Adrenal gland (tissue), 9 donors: ENCODE measurements at regions not wholly inside any gene's neighbourhood (a gene's known extent, or its start where the extent isn't known, plus 50 kb on each side); places are given as distances from the start of the nearest gene placed in this dataset.

Source experiments
- DNase-seq, 7 donors: peaks; one replicate each; pipeline ENCODE4 v3.0.0-alpha.2; 2019 to 2020
- H3K27ac ChIP-seq, 5 donors: fragments of 200-600 bp; sonication (generic) in 4 of 5; 1 replicate in 3 of 5; 2 replicates in 2 of 5; pipeline versions ENCODE4 v1.5.1 to v1.8.0; 2016 to 2020; ENCODE audit warnings: mild to moderate bottlenecking in 1 of 5
- H3K27me3 ChIP-seq: fragments of 200-600 bp; 2 replicates; pipeline ENCODE4 v1.8.0; 2021
- H3K36me3 ChIP-seq, 2 donors: fragments of 200-600 bp; replicated peaks in 1 of 2; 1 replicate in 1 of 2; 2 replicates in 1 of 2; pipeline versions ENCODE4 v1.5.1 to v1.8.0; 2018 to 2022
- H3K4me1 ChIP-seq, 2 donors: fragments of 200-600 bp; replicated peaks in 1 of 2; 1 replicate in 1 of 2; 2 replicates in 1 of 2; pipeline versions ENCODE4 v1.5.1 to v1.8.0; 2018 to 2021
- H3K4me3 ChIP-seq, 4 donors: fragments of 200-600 bp; sonication (generic) in 3 of 4; one replicate each; pipeline ENCODE4 v1.5.1; 2016 to 2018
- H3K9me3 ChIP-seq, 3 donors: fragments of 200-600 bp; sonication (generic) in 1 of 3; replicated peaks in 1 of 3; 1 replicate in 2 of 3; 2 replicates in 1 of 3; pipeline versions ENCODE4 v1.5.1 to v1.8.0; 2016 to 2021
- POLR2A ChIP-seq, 2 donors: fragments of 450-650 bp; IDR thresholded peaks; one replicate each; pipeline ENCODE4 v1.6.1; 2017; ENCODE audit warnings: antibody characterized with exemption in 2 of 2, mild to moderate bottlenecking in 2 of 2, moderate library complexity in 1 of 2
- WGBS, 4 donors: extraction: QIAGEN DNeasy Blood & Tissue Kit in 2 of 4; methylation state at CpG; one replicate each; pipeline versions ENCODE4 v1.1.5 to v1.1.7; 2013 to 2017; 5-methylcytosine and 5-hydroxymethylcytosine counted together
- intact Hi-C, 2 donors: fragments of 100-400 bp; cut with DNase I; formaldehyde crosslinking; loops; one replicate each; pipeline versions ENCODE4 v1.14.1 to v1.15.0; 2022 to 2023
- TF ChIP-seq, protein P1 (sequence below), 6 experiments: fragments of 450-650 bp in 4 of 6; fragments of 200-600 bp in 2 of 6; sonication (generic) in 1 of 6; IDR thresholded peaks; 1 replicate in 5 of 6; 2 replicates in 1 of 6; pipeline versions ENCODE4 v1.5.1 to v1.8.0; 2016 to 2021; ENCODE audit warnings: antibody characterized with exemption in 6 of 6, mild to moderate bottlenecking in 2 of 6, moderate library complexity in 1 of 6
- donor health status: healthy with polysubstance abuse.
- donor health status: Bipolar disorder and iron deficiency.
- donor health status: DM: yes; HTN: yes; CAD: no.
- donor health status: DM: no; HTN: no; CAD: no.
- donor health status: DM: no; HTN: no; CAD: no.

DNA sequence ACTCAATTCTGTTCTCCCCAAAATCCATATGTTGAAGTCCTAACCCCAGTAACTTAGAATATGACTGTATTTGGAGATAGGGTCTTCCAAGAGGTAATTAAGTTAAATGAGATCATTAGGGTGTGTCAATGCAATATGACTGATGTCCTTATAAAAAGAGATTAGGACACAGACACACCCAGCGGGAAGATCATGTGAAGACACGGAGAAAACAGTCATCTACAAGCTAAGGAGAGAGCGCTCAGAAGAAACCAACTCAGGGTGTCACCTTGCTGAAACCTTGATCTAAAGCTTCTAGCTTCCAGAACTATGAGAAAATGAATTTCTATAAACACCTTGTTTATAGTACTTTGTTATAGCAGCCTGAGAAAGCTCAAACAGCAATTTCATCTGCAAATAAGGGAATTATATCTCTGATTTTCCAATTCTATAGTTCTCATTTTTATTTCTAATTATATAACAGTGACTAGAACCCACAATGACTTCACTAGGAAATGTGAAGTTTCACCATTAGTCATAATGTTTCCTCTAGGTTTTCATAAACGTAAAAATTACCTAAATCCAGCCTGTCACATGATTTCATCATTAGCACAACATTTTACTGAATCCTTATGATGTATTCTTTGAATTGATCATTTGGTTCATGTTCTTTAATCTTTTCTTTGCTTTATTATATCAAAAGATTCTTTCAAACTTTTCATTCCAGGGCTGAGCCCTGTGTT, 459.1 kb upstream of the MDFIC2 start:
- DNase-seq, result no peak
- TF ChIP-seq, protein P1, sequence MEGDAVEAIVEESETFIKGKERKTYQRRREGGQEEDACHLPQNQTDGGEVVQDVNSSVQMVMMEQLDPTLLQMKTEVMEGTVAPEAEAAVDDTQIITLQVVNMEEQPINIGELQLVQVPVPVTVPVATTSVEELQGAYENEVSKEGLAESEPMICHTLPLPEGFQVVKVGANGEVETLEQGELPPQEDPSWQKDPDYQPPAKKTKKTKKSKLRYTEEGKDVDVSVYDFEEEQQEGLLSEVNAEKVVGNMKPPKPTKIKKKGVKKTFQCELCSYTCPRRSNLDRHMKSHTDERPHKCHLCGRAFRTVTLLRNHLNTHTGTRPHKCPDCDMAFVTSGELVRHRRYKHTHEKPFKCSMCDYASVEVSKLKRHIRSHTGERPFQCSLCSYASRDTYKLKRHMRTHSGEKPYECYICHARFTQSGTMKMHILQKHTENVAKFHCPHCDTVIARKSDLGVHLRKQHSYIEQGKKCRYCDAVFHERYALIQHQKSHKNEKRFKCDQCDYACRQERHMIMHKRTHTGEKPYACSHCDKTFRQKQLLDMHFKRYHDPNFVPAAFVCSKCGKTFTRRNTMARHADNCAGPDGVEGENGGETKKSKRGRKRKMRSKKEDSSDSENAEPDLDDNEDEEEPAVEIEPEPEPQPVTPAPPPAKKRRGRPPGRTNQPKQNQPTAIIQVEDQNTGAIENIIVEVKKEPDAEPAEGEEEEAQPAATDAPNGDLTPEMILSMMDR (IDR thresholded peaks at IDR 0.05), result no peak
- TF ChIP-seq POLR2A (IDR thresholded peaks at IDR 0.05), result no peak
- 72 to 80% (median 76%) methylated on average over 4 of the region's 4 CpGs for WGBS, 4 donors
- no peaks in the 10 kb centered on the region for H3K9me3 ChIP-seq
- no peaks in the 10 kb centered on the region for H3K36me3 ChIP-seq
- no peak overlapping the region for H3K4me3 ChIP-seq
- intact Hi-C loops, result no loop called here
- no peaks in the 10 kb centered on the region for H3K27me3 ChIP-seq
- no peak overlapping the region for H3K27ac ChIP-seq
- no peaks in the 10 kb centered on the region for H3K4me1 ChIP-seq

DNA sequence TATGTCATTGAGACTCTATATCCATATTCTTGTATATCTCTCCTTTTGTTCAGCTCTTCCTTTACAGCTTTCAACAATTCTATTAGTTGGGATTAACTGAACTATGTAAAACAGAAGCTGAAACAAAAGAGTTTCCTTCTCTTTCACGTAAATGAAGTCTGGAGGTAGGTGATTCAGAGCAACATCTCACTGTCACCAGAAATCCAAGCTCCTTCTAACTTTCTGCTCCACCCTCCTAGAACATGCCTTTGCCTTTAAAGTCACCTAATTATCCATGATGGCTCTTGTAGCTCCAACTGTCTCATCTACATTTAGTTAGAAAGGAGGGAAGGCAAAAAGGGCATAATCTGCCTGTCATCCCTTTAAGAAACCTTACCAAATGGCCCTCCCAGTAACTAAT, 458.2 kb upstream of the MDFIC2 start:
- no peaks in the 10 kb centered on the region for H3K27me3 ChIP-seq
- no peaks in the 10 kb centered on the region for H3K36me3 ChIP-seq
- no peak for DNase-seq
- no peaks in the 10 kb centered on the region for H3K4me1 ChIP-seq
- 71 to 93% (median 82%) methylated on average over 1 of the region's 1 CpG for WGBS, 4 donors
- intact Hi-C loops, result no loop called here
- no peaks in the 10 kb centered on the region for H3K9me3 ChIP-seq
- H3K4me3 ChIP-seq, result no peak overlapping the region
- H3K27ac ChIP-seq, result no peak overlapping the region
- TF ChIP-seq, protein P1 (IDR thresholded peaks at IDR 0.05), result no peak
- no peak for TF ChIP-seq POLR2A (IDR thresholded peaks at IDR 0.05)

- intact Hi-C loops, result no loop called here
Measured at GRCh38 chr3:70766301-70766700, 453.9 kb upstream of the MDFIC2 start.

DNA sequence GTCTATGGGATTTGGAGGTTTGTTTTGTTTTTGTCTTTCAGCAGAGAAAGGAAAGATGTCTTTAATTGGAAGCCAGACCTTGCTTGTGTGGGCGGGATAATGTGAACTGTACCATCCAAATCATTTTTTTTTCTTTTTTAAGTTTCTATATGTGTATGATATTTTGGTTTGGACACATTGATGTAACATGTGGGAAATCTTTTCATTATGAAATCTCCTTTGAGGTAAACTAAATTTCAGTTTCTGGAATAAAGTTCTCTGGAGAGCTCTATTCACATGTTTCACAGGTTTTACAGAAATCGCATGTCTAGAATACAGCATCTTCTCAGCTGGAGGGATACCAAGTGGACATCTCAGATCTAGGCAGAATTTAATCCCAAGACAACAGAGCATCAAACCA, 451.5 kb upstream of the MDFIC2 start:
- no peak for DNase-seq
- no peak for TF ChIP-seq POLR2A (IDR thresholded peaks at IDR 0.05)
- WGBS, 4 donors, result 78 to 93% (median 84%) methylated on average over 2 of the region's 2 CpGs
- H3K27me3 ChIP-seq, result no peaks in the 10 kb centered on the region
- H3K4me3 ChIP-seq, result no peak overlapping the region
- no peaks in the 10 kb centered on the region for H3K4me1 ChIP-seq
- H3K27ac ChIP-seq, result no peak overlapping the region
- H3K36me3 ChIP-seq, result no peaks in the 10 kb centered on the region
- intact Hi-C loops, result no loop called here
- no peaks in the 10 kb centered on the region for H3K9me3 ChIP-seq

More at GRCh38 chr3:70766301-70766700, 453.9 kb upstream of the MDFIC2 start:
- Histone ChIP-seq H3K27me3 (no peaks in the 10 kb centered on the region), H3K9me3 (no peaks in the 10 kb centered on the region), H3K4me3 (no peak overlapping the region), H3K27ac (no peak overlapping the region), H3K36me3 (no peaks in the 10 kb centered on the region), H3K4me1 (no peaks in the 10 kb centered on the region)
- 83 to 93% (median 88%) methylated on average over 2 of the region's 2 CpGs for WGBS, 4 donors
- DNase-seq, result no peak
- TF ChIP-seq POLR2A (IDR thresholded peaks at IDR 0.05), result no peak
- TF ChIP-seq, protein P1 (IDR thresholded peaks at IDR 0.05), result no peak

GRCh38 chr3:70757658-70758057, 445.2 kb upstream of the MDFIC2 start:
- H3K4me3 ChIP-seq, result no peak overlapping the region
- no peak for DNase-seq
- 85 to 92% (median 90%) methylated on average over 2 of the region's 2 CpGs for WGBS, 4 donors
- H3K27ac ChIP-seq, result no peak overlapping the region
- TF ChIP-seq, protein P1 (IDR thresholded peaks at IDR 0.05), result no peak
- TF ChIP-seq POLR2A (IDR thresholded peaks at IDR 0.05), result no peak
- intact Hi-C loops, result no loop called here
- H3K9me3 ChIP-seq, result no peaks in the 10 kb centered on the region
- H3K36me3 ChIP-seq, result no peaks in the 10 kb centered on the region
- no peaks in the 10 kb centered on the region for H3K27me3 ChIP-seq
- H3K4me1 ChIP-seq, result no peaks in the 10 kb centered on the region
